Inferior parietal cortex (tissue), 1 donor: ENCODE measurements at regions not wholly inside any gene's neighbourhood (a gene's known extent, or its start where the extent isn't known, plus 50 kb on each side); places are given as distances from the start of the nearest gene placed in this dataset.
A peak's percentile ranks its signal among the peaks of the same experiment; 100 is the strongest.
"Not testable (repeated sequence)": the region's sequence is repeated elsewhere in the genome, so short reads cannot be mapped to it uniquely, and the experiment has no call there.

Source experiments
- DNase-seq: peaks from one replicate; pipeline ENCODE4 v3.0.0-alpha.2; 2016; ENCODE audit errors: extremely low spot score

DNA sequence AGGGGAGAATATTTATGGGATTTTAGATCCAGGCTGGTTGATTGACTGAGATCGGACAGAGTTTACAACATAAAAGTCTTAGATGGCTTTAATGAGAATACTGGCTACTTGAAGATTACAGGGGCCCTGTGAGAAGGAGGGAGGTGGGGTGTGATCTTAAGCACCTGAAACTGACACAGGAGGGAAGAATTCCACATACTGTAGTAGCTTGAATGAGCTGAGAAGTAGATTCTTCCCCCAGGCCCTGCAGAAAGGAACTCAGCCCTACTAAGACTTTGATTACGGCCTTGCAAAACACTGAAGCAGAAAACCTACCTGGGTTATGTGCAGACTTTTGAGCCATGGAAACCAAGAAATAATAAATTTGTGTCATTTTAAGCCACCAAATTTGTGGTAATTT, 1062.9 kb upstream of the GYPC start:
- no peak for DNase-seq

DNA sequence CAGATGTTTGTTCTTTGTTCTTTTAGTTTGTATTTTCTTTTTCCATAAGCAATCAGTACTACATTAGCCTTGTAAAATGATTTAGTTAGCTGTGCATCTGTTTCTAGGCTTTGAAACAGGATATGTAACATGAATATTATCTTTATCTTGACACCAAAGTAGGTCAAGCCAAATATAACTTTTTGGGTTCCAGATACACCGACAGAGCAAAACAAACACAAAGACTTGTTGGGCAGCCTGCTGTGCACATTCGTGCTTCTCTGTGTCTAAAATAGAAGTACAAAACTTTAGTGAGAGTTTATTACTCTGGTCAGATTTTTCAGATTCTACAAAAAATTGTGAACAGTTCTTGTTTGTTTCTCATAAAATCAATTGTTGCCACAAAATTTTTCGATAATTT, 1059.3 kb upstream of the GYPC start:
- DNase-seq, result no peak

DNA sequence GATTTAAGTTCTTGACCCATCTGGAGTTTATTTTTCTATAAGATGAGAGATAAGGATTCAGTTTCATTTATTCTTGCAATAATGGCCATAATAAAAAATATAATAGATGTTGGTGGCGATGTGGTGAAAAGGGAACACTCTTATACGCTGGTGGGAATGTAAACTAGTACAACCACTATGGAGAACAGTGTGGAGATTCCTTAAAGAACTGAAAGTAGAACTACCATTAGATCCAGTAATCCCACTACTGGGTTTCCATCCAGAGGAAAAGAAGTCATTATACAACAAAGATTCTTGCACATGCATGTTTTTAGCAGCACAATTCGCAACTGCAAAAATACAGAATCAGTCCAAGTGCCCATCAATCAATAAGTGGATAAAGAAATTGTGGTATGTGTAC, 1040.5 kb upstream of the GYPC start:
- DNase-seq, result no peak

DNA sequence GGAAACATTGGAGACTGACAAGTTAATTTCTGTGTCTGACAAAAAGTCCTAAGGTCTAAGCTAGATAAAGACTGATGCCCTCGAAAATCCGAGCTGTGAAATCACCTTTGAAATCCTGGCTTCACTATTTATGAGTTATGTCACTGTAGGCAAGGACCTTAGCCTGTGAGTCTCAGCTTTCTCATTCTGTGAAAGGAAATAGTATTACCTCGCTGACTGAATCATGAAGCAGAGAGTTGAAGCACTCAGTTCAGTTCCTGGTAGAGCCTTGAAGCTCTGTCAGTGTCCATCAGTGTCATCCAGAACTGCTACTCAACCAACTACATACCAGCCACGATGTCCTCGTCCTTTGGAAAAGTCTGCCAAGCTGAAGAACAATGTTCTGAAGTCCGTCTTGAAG, 1025.6 kb upstream of the GYPC start:
- DNase-seq, result no peak

DNA sequence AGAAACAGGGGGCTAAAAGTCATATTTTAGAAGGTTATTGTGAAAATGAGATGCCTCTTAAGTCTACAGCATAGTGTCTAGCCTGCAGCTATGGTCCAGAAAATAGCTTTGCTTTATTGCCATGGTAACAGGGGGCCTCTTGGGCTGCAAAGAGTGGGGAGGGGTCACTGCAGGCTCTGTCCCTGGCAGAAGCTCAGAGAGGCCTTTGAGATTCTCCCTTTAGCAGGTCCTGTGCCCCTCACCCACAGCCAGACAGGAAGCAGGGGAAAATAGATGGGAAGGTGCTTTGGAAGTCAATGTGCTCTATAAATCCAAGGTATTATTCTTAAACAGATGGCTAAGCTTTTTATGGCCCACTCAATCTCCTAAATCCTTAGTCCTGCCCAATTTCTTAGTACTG, 1021.3 kb upstream of the GYPC start:
- DNase-seq, result no peak

DNA sequence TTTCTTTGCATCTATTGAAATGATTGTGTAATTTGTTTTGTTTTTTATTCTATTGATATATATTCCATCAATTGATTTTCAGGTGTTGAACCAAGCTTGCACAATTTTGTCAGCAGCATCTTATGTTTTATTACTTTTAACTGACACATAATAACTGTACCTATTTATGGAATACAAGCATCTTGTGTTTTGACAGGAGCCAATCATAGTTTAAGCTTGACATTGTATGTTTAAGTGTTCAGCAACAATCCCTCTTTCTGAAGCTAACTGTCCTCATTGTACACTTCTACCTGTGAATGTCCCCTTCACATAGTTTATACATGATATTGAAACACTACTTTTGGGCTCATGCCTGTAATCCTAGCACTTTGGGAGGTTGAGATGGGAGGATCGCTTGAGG, 1017.6 kb upstream of the GYPC start:
- no peak for DNase-seq

DNA sequence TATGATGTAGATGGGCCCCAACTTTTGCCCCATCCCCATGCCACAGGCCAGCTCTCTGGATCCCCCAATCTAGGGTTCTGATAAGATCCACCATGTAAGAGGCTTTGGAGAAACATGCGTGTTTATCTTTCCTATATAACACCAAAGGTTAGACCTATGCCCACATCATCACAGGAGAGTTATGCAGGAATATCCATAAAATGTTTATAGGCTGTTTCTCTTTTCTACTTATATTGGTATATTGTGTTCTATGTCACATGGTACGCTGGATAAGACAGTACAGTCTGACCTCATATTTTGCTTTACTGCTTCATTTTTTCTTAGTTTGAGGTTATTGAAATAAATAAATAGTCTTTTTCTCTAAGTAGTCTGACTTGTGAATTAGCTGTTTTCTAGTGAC, 1013.9 kb upstream of the GYPC start:
- no peak for DNase-seq

DNA sequence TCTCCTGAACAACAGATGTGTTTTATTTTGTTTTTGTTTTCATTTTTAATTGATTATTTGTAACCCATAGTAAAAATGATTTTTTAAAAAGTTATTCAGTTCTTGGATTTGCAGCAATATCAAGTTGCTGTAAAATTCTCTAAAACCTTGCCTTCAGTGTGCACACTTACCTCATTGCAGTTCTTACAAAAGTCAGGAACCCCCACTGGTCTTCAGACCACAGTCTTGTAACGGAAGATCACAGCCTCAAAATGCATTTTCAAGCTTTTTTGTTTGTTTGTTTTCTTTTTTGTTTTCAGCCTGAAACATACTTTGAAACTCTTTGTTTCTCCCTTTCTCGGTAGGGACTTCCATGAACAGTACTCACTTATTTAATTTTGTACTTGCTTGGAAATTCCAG, 1012.8 kb upstream of the GYPC start:
- no peak for DNase-seq

DNA sequence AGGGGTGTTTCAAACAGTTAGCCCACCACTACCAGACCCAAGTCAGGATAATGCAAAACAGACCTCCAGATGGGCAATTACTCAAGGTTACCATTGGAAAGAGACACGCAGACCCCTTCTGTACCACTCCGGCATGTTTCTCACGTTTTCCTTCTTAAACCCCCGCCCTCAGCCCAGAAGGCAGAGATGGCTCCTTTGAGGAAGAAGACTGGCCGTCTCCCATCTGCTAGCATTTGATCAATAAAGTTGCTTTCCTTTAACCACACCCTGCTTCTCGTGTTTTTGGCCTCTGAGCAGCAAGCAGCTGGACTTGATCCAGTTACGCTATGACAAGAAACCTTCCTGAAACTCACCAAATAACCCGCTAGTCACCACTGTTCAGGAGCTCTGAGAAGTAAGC, 1012.4 kb upstream of the GYPC start:
- DNase-seq, result no peak

DNA sequence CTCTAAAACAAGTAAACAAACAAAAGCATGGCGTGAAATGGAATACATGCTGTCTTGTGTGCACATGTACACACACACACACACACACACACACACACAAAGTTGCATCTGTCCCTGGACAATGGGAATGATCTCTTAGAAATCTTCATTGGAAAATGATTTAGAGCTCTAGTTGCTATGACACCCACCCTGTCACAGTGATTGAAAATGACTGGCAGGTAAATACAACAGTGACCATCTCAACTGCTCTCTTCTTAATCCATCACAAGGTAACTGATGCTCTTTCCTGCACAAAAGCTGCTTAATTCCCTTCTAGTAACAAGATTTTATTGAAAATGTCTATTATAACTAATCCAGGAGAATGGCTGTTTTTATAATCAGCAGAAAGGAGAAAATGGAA, 1011.7 kb upstream of the GYPC start:
- no peak for DNase-seq

DNA sequence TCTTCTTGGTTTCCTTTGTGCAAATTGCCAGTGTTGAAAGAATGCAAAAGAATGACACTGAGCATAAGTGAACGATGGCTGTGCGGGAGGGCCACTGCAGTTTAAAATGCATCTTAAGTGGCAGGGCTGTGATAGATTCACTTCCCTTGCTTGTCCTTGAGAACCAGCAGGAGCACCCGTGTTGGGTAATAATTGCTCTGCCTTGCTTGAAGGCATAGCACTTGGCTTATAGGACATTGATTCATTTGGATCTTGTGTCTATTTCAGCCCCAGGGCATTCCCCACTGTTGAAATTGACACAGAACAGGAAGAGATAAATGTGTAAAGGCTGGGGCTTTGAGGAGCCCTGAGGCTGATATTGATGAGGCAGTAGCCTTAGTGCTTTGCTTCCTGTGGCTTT, 1003.7 kb upstream of the GYPC start:
- no peak for DNase-seq

DNA sequence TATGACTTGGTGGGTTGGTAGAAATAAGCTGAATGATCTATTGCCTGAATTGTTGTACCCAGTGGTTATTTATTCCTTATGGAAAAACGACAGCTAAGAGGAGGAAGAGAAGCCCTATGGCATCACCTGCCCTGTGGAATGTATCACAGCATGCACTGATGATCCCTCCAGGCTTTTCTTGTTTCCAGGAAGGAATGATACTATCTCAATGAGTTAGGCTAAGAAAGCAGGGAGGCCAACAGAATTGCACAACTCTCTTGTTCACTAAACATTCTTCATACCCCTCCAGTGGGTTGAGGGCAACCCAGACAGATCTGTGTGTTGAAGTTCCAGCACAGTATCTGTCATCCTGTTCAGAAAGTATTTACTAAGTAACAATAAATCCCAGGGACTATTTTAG, 1001.7 kb upstream of the GYPC start:
- DNase-seq, result no peak

DNA sequence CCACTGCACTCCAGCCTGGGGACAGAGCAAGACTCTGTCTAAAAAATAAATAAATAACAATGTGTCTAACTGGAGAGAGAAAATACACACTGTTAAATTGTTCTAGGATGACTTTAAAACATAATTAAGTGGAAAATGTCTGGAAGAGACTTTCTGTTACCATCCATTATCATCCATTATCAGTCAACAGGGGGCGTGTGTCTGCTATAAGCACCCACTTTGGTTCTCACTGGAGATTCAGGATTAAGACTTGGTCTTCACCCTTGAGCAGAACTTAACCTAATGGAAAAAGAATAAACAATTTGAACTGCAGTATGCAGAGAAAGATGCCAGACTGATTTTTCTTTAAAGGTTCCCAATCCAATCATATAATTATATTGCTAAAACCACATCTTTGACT, 999.8 kb upstream of the GYPC start:
- no peak for DNase-seq

DNA sequence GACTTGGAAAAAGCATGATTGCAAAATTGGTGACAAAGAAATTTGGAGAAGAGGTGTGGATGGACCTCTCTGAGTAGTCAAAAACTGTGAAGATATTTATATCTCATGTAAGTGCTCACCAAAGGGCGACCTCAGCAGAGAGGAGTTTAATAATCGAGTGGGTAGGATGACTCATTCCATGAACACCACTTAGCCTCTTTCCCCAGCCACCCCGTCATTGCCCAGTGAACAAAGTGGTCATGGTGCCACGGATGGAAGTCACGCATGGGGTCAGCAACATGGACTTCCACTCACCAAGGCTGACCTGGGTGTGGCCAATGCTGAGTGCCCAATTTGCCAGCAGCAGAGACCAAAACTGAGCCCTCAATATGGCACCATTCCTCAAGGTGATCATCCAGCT, 997.4 kb upstream of the GYPC start:
- no peak for DNase-seq

DNA sequence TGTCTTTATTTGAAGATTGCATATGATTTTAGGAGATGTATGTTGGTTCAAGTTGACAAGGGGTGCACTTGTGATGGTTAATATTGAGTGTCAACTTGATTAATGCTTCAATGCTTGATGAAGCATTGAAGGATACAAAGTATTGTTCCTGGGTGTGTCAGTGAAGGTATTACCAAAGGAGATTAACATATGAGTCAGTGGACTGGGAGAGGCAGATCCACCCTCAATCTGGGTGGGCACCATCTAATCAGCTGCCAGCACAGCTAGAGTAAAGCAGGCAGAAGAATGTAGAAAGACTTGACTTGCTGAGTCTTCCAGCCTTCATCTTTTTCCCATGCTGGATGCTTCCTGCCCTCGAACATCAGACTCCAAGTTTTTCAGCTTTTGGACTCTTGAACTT, 995.6 kb upstream of the GYPC start:
- not testable (repeated sequence) for DNase-seq

DNA sequence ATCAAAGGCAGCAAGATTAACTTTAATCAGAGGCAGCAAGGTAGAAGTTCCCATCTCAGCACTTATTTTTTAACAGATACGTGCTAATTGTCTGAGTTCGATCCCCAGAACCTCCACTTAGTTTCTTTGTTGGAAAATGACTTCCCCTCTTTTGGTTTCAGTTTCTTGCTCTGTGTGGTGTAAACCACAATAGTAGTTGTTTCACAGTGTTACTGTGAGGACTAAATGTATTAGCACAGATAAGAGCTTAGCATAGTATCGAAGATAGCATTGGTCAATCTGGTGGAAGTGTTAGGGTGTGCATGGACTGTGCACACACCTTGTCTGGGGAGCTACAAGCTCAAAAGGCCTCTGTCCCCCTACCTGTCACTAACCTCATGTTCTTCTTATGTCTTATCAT, 988.3 kb upstream of the GYPC start:
- no peak for DNase-seq

DNA sequence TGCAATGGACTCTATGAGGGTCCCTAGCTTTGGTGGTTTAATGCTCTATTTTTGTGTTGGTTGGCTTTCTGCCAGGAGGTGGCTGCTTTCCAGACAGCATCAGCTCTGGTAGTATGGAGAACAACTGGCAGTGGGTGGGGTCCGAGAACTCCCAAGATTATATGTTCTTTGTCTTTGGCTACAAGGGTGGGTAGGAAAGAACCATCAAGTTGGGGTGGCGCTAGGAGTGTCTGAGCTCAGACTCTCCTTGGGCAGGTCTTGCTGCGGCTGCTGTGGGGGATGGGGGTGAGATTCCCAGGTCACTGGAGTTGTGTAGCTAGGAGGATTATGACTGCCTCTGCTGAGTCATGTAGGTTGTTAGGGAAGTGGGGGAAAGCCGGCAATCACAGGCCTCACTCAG, 976.1 kb upstream of the GYPC start:
- no peak for DNase-seq

DNA sequence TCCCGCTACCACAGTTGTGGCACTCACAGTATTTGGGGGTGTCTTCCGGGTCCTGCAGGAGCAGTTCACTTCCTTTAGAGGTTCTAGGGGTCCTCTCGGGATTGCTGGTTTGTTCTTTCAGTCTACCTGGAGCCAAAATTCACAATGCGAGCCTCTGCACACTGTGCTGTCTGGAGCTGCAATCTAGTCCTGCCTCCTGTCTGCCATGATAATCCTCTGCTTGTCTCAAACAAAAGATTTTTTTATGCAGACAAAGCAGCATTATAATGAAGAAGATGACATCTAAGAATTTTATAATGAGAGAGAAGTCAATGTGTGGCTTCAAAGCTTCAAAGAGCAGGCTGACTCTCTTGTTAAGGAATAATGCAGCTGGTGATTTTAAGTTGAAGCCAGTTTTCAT, 975.1 kb upstream of the GYPC start:
- DNase-seq, result no peak

DNA sequence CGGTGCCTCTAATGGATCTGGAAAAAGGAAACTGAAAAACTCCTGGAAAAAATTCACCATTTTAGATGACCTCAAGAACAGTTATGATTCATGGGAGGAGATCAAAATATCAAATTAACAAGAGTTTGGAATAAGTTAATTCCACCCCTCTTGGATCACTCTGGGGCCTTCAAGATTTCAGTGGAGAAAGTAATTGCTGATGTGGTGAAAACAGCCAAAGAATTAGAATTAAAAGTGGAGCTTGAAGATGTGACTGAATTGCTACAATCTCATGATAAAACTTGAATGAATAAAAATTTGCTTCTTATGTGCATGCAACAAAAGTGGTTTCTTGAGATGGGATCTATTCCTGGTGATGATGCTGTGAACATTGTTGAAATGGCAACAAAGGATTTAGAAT, 974.4 kb upstream of the GYPC start:
- no peak for DNase-seq

DNA sequence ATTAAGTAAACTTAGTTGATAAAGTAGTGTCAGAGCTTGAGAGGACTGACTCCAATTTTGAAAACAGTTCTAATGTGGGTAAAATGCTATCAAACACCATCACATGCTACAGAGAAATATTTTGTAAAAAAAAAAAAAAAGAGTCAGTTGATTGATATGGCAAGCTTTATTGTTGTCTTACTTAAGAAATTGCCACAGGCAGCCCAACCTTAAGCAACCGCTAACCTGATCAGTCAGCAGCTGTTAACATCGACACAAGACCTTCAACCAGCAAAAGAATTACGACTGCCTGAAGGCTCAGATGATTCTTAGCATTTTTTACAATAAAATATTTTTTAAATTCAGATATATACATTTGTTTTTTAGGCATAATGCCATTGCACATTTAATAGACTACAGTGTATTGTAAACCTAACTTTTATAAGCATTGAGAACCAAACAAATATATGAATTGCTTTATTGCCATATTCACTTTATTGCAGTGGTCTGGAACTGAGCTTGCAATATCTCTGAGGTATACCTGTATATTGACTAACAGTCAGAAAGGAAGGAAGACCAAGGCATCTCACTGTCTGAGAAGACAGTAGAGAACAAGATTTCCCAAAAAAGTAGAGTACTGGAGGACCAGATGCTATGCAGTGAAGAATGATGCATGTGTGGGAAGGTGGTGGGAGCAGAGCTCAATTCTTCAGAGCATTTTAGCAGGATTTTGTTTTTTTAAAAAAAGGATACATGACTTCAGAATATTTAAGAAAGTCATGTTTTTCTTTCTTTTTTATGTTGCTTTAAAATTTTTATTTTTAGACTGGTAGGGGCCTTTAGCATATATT, 973.8 kb upstream of the GYPC start:
- DNase-seq, result peak; percentile 53

DNA sequence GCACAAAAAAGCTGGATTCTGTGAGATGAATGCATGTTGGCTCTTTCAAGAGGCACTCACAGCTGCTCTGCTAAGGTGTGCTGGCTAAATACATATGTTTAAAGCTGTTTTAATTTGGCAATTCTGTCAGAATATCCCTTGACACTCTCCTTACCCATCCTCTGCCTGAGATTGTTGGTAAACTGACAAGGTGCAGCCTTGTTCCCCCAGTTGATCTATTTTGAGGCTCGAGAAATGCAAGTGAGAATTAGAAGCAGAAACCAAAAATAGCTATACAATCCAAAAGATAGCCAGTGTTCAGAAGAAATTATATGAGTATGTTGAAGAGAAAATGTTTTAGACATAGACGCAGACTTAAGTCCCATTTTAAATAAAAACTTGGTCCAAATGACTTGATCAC, 971.7 kb upstream of the GYPC start:
- DNase-seq, result peak; percentile 29

DNA sequence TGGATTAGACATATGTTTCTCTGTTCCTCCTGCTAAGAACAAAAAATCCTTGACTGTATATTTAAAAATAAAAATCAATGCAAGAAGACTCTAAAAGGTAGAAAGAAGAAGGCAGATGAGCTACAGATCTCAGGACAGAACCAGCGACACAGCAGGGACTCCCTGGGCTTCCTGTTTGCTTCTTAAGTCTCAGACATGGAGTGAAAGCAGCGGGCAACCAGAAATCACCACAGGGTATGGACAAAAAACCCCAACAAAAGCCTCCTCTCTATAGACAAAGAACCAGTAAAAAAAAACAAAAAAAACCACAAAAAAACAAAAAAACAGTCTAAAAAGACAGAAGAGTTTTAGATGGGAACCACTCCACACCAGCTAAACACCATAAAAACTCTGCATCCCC, 971.0 kb upstream of the GYPC start:
- DNase-seq, result no peak

DNA sequence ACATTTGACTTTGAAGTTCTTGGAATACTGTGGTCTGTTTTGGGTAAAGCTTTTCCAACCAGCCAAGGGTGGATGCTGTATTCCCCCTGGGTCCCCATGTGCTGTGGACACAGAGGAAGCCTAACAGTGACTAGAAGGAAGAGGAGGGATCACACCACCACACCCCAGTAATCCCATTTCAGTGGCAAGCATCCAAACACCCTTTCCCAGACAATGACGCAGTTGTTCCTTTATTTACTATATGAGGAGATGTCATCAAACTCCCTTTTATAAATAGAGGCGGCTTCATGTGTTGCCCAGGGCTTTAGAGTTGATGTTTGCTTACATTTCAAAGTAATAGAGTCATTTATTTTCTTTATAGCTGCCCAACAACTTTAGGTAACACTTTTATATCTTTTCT, 959.4 kb upstream of the GYPC start:
- no peak for DNase-seq

DNA sequence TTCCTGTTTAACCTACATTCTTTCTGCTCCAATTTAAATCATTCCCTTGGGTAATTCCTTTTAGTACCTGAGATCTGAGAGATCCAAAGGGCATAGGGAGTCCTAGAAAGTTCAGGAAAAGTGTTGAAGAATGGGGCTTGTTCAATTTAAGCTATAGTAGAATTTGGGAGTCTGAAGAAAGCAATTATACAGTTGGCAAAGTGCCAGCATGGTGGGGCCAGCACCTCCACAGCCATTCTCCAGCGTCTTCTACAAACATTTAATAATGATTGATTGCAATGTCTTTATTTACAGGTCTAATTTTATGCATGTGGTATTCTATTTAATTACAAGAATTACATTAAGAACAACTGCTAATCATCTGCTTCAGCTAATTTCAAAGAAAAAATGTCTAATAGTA, 957.7 kb upstream of the GYPC start:
- no peak for DNase-seq
